ENCODE measurements at regions not wholly inside any gene's neighbourhood (a gene's known extent, or its start where the extent isn't known, plus 50 kb on each side); places are given as distances from the start of the nearest gene placed in this dataset.

DNA sequence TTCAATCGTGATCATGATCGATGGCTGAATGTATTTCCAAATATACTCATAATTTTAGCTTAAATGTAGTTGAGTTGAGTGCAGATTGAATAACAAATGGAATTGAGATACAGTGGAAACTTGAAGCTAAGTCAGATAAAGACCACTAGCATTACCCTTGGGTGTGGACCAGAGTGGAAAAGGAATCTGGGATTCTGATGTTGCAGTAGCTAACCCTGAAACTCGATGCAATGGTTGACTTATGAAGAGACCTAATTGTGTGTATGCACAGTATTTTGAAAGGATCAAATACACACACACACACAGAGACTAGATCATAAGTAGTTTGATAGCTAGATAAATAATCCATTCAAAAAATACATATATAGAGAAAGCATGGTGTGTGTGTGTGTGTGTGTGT is 135.8 kb downstream of the RXFP2 start:
- no peak overlapping the region for H3K27ac ChIP-seq (ENCODE audit: extremely low read depth, low read depth, low read length)
- no peaks in the 10 kb centered on the region for H3K36me3 ChIP-seq (ENCODE audit: control insufficient read depth in 2 of 2, insufficient read depth in 1 of 2, low read length in 2 of 2)
- no peaks in the 10 kb centered on the region for H3K4me1 ChIP-seq (ENCODE audit: control insufficient read depth, insufficient read depth, low read length)
- ChIA-PET POLR2A (interaction anchor here (0.6 kb wide), 1 partner anchor 339 kb away, joined by 3 read pairs; no protein-coding TSS in a partner anchor), CTCF (no interaction called here)
- no peaks in the 10 kb centered on the region for H3K9me3 ChIP-seq (ENCODE audit: control insufficient read depth, insufficient read depth, low read depth, low read length)
- H3K4me3 ChIP-seq (ENCODE audit: low read depth, low read length): no peak overlapping the region
- TF ChIP-seq ZSCAN30 (tag by site-specific recombination; IDR thresholded peaks at IDR 0.05): no peak
- no peak for TF ChIP-seq BCL11B (tag by site-specific recombination; IDR thresholded peaks at IDR 0.05; ENCODE audit: low read depth)
- TF ChIP-seq, protein P1, sequence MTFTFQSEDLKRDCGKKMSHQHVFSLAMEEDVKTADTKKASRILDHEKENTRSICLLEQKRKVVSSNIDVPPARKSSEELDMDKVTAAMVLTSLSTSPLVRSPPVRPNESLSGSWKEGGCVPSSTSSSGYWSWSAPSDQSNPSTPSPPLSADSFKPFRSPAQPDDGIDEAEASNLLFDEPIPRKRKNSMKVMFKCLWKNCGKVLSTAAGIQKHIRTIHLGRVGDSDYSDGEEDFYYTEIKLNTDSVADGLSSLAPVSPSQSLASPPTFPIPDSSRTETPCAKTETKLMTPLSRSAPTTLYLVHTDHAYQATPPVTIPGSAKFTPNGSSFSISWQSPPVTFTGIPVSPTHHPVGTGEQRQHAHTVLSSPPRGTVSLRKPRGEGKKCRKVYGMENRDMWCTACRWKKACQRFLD (tag by site-specific recombination; IDR thresholded peaks at IDR 0.05): no peak

DNA sequence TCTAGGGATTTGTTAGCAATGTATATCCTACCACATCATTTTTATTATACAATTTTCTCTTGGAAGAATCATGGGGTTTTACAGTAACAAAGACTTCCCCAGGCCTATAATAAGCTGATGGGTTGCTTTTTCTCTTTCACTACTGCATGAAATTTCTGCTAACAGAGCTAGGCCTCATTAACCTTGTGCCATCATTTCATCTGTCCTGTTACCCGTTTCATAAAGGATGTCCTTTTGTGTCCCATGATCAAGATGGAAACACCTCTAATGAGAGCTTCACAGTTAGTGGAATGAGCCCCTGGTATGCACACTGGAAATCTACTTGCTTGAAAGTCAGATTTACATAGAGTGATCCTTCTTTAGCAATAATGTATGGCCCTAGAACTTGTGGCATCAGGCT is 138.7 kb downstream of the RXFP2 start:
- CTCF ChIA-PET: interaction anchor here (0.5 to 1.4 kb wide), 4 partner anchors 32 to 704 kb away, joined by 3 to 5 read pairs (median 4); no protein-coding TSS in a partner anchor
- Histone ChIP-seq H3K9me3 (ENCODE audit: control insufficient read depth, insufficient read depth, low read depth, low read length) (no peaks in the 10 kb centered on the region), H3K4me1 (ENCODE audit: control insufficient read depth, insufficient read depth, low read length) (no peaks in the 10 kb centered on the region), H3K36me3 (ENCODE audit: control insufficient read depth in 2 of 2, insufficient read depth in 1 of 2, low read length in 2 of 2) (no peaks in the 10 kb centered on the region), H3K4me3 (ENCODE audit: low read depth, low read length) (no peak overlapping the region), H3K27ac (ENCODE audit: extremely low read depth, low read depth, low read length) (no peak overlapping the region)
- POLR2A ChIA-PET: no interaction called here
- TF ChIP-seq ZNF292 (tag by site-specific recombination; IDR thresholded peaks at IDR 0.05; ENCODE audit: borderline replicate concordance, low read depth) (no peak), ZNF274 (IDR thresholded peaks at IDR 0.05; ENCODE audit: low read length) (no peak), ZNF274 (tag by site-specific recombination; IDR thresholded peaks at IDR 0.05; ENCODE audit: borderline replicate concordance) (no peak), ZNF23 (tag by site-specific recombination; IDR thresholded peaks at IDR 0.05; ENCODE audit: borderline replicate concordance) (no peak), ZNF747 (tag by site-specific recombination; IDR thresholded peaks at IDR 0.05) (no peak), ZNF433 (tag by site-specific recombination; IDR thresholded peaks at IDR 0.05; ENCODE audit: low read depth) (no peak), ZNF266 (tag by site-specific recombination; IDR thresholded peaks at IDR 0.05; ENCODE audit: low read depth) (no peak), ZBTB21 (tag by site-specific recombination; IDR thresholded peaks at IDR 0.05) (no peak), ZNF610 (tag by site-specific recombination; IDR thresholded peaks at IDR 0.05; ENCODE audit: borderline replicate concordance) (no peak), OSR2 (tag by site-specific recombination; IDR thresholded peaks at IDR 0.05) (no peak), GLI2 (tag by site-specific recombination; IDR thresholded peaks at IDR 0.05; ENCODE audit: borderline replicate concordance, low read depth) (no peak)
- TF ChIP-seq, protein P2, sequence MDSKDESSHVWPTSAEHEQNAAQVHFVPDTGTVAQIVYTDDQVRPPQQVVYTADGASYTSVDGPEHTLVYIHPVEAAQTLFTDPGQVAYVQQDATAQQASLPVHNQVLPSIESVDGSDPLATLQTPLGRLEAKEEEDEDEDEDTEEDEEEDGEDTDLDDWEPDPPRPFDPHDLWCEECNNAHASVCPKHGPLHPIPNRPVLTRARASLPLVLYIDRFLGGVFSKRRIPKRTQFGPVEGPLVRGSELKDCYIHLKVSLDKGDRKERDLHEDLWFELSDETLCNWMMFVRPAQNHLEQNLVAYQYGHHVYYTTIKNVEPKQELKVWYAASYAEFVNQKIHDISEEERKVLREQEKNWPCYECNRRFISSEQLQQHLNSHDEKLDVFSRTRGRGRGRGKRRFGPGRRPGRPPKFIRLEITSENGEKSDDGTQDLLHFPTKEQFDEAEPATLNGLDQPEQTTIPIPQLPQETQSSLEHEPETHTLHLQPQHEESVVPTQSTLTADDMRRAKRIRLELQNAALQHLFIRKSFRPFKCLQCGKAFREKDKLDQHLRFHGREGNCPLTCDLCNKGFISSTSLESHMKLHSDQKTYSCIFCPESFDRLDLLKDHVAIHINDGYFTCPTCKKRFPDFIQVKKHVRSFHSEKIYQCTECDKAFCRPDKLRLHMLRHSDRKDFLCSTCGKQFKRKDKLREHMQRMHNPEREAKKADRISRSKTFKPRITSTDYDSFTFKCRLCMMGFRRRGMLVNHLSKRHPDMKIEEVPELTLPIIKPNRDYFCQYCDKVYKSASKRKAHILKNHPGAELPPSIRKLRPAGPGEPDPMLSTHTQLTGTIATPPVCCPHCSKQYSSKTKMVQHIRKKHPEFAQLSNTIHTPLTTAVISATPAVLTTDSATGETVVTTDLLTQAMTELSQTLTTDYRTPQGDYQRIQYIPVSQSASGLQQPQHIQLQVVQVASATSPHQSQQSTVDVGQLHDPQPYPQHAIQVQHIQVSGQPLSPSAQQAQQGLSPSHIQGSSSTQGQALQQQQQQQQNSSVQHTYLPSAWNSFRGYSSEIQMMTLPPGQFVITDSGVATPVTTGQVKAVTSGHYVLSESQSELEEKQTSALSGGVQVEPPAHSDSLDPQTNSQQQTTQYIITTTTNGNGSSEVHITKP (tag by site-specific recombination; IDR thresholded peaks at IDR 0.05): no peak
- TF ChIP-seq, protein P3, sequence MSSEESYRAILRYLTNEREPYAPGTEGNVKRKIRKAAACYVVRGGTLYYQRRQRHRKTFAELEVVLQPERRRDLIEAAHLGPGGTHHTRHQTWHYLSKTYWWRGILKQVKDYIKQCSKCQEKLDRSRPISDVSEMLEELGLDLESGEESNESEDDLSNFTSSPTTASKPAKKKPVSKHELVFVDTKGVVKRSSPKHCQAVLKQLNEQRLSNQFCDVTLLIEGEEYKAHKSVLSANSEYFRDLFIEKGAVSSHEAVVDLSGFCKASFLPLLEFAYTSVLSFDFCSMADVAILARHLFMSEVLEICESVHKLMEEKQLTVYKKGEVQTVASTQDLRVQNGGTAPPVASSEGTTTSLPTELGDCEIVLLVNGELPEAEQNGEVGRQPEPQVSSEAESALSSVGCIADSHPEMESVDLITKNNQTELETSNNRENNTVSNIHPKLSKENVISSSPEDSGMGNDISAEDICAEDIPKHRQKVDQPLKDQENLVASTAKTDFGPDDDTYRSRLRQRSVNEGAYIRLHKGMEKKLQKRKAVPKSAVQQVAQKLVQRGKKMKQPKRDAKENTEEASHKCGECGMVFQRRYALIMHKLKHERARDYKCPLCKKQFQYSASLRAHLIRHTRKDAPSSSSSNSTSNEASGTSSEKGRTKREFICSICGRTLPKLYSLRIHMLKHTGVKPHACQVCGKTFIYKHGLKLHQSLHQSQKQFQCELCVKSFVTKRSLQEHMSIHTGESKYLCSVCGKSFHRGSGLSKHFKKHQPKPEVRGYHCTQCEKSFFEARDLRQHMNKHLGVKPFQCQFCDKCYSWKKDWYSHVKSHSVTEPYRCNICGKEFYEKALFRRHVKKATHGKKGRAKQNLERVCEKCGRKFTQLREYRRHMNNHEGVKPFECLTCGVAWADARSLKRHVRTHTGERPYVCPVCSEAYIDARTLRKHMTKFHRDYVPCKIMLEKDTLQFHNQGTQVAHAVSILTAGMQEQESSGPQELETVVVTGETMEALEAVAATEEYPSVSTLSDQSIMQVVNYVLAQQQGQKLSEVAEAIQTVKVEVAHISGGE (tag by site-specific recombination; conservative IDR thresholded peaks at IDR 0.05; ENCODE audit: low read depth): no peak
- TF ChIP-seq, protein P4, sequence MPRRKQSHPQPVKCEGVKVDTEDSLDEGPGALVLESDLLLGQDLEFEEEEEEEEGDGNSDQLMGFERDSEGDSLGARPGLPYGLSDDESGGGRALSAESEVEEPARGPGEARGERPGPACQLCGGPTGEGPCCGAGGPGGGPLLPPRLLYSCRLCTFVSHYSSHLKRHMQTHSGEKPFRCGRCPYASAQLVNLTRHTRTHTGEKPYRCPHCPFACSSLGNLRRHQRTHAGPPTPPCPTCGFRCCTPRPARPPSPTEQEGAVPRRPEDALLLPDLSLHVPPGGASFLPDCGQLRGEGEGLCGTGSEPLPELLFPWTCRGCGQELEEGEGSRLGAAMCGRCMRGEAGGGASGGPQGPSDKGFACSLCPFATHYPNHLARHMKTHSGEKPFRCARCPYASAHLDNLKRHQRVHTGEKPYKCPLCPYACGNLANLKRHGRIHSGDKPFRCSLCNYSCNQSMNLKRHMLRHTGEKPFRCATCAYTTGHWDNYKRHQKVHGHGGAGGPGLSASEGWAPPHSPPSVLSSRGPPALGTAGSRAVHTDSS (tag by site-specific recombination; IDR thresholded peaks at IDR 0.05): no peak
- TF ChIP-seq, protein P5, sequence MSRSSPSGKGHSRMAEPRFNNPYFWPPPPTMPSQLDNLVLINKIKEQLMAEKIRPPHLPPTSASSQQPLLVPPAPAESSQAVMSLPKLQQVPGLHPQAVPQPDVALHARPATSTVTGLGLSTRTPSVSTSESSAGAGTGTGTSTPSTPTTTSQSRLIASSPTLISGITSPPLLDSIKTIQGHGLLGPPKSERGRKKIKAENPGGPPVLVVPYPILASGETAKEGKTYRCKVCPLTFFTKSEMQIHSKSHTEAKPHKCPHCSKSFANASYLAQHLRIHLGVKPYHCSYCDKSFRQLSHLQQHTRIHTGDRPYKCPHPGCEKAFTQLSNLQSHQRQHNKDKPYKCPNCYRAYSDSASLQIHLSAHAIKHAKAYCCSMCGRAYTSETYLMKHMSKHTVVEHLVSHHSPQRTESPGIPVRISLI (tag by site-specific recombination; IDR thresholded peaks at IDR 0.05): no peak
- TF ChIP-seq, protein P6, sequence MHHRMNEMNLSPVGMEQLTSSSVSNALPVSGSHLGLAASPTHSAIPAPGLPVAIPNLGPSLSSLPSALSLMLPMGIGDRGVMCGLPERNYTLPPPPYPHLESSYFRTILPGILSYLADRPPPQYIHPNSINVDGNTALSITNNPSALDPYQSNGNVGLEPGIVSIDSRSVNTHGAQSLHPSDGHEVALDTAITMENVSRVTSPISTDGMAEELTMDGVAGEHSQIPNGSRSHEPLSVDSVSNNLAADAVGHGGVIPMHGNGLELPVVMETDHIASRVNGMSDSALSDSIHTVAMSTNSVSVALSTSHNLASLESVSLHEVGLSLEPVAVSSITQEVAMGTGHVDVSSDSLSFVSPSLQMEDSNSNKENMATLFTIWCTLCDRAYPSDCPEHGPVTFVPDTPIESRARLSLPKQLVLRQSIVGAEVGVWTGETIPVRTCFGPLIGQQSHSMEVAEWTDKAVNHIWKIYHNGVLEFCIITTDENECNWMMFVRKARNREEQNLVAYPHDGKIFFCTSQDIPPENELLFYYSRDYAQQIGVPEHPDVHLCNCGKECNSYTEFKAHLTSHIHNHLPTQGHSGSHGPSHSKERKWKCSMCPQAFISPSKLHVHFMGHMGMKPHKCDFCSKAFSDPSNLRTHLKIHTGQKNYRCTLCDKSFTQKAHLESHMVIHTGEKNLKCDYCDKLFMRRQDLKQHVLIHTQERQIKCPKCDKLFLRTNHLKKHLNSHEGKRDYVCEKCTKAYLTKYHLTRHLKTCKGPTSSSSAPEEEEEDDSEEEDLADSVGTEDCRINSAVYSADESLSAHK (tag by site-specific recombination; IDR thresholded peaks at IDR 0.05): no peak
